ENCODE measurements at regions not wholly inside any gene's neighbourhood (a gene's known extent, or its start where the extent isn't known, plus 50 kb on each side); places are given as distances from the start of the nearest gene placed in this dataset.
A peak's percentile ranks its signal among the peaks of the same experiment; 100 is the strongest.

GRCh38 chr3:81439108-81439507 lies 322.3 kb downstream of the GBE1 start:
- no peak for DNase-seq

GRCh38 chr3:81437683-81438082 lies 323.8 kb downstream of the GBE1 start:
- no peak for DNase-seq

- DNase-seq: no peak
Measured at GRCh38 chr3:81436182-81436581, 325.3 kb downstream of the GBE1 start.

GRCh38 chr3:81435050-81435449 lies 326.4 kb downstream of the GBE1 start:
- DNase-seq: no peak

- DNase-seq: no peak
Measured at GRCh38 chr3:81434161-81434560, 327.3 kb downstream of the GBE1 start.

- DNase-seq: no peak
Measured at GRCh38 chr3:81433675-81434074, 327.8 kb downstream of the GBE1 start.

GRCh38 chr3:81432456-81432855 lies 329.0 kb downstream of the GBE1 start:
- no peak for DNase-seq

- no peak for DNase-seq
Measured at GRCh38 chr3:81426826-81427577, 334.4 kb downstream of the GBE1 start.

GRCh38 chr3:81425198-81425868 lies 336.1 kb downstream of the GBE1 start:
- DNase-seq: no peak

GRCh38 chr3:81419228-81419627 lies 342.2 kb downstream of the GBE1 start:
- peak in 1 of 2 experiments; percentile 16 for DNase-seq

GRCh38 chr3:81416812-81417211 lies 344.6 kb downstream of the GBE1 start:
- no peak for DNase-seq

GRCh38 chr3:81406318-81406717 lies 355.1 kb downstream of the GBE1 start:
- no peak for DNase-seq

- no peak for DNase-seq
Measured at GRCh38 chr3:81395739-81396513, 365.5 kb downstream of the GBE1 start.

GRCh38 chr3:81394651-81395524 lies 366.6 kb downstream of the GBE1 start:
- no peak for DNase-seq

- no peak for DNase-seq
Measured at GRCh38 chr3:81393251-81393650, 368.2 kb downstream of the GBE1 start.

GRCh38 chr3:81390796-81391195 lies 370.6 kb downstream of the GBE1 start:
- no peak for DNase-seq

GRCh38 chr3:81388191-81388590 lies 373.3 kb downstream of the GBE1 start:
- DNase-seq: no peak

- DNase-seq: no peak
Measured at GRCh38 chr3:81382470-81382869, 379.0 kb downstream of the GBE1 start.

- DNase-seq: no peak
Measured at GRCh38 chr3:81380234-81380633, 381.2 kb downstream of the GBE1 start.

- DNase-seq: no peak
Measured at GRCh38 chr3:81378552-81379293, 382.7 kb downstream of the GBE1 start.

- DNase-seq: no peak
Measured at GRCh38 chr3:81375921-81376320, 385.5 kb downstream of the GBE1 start.

GRCh38 chr3:81364411-81364810 lies 397.0 kb downstream of the GBE1 start:
- no peak for DNase-seq
